Keratinocyte (primary cell): ENCODE measurements at regions not wholly inside any gene's neighbourhood (a gene's known extent, or its start where the extent isn't known, plus 50 kb on each side); places are given as distances from the start of the nearest gene placed in this dataset.

Source experiments
- DNase-seq: peaks from one replicate; pipeline ENCODE4 v3.0.0-alpha.2; 2011; ENCODE audit warnings: low read depth, missing footprints, low spot score
- FAIRE-seq: peaks from 2 replicates; lab custom pipeline; 2011; peaks lifted over from hg19 to GRCh38; lab: Jason Lieb, UNC
- H2AFZ ChIP-seq: 2 replicates; pipeline ENCODE4 v1.6.0; 2012; ENCODE audit warnings: low read length, control low read depth, inconsistent platforms; ENCODE audit not compliant: control insufficient read depth
- H3K27ac ChIP-seq: 2 replicates; pipeline ENCODE4 v1.5.1; 2011; ENCODE audit warnings: low read length; ENCODE audit not compliant: control insufficient read depth, insufficient read depth
- H3K27me3 ChIP-seq: 3 replicates; pipeline ENCODE4 v1.6.0; 2011; ENCODE audit warnings: low read length; ENCODE audit not compliant: control insufficient read depth, insufficient read depth; ENCODE audit errors: extremely low read depth
- H3K36me3 ChIP-seq, 2 experiments: 2 replicates in 1 of 2; 3 replicates in 1 of 2; pipeline ENCODE4 v1.5.1; 2011; ENCODE audit warnings: low read length in 2 of 2, mild to moderate bottlenecking in 1 of 2; ENCODE audit not compliant: control insufficient read depth in 2 of 2, insufficient read depth in 2 of 2; ENCODE audit errors: extremely low read depth in 1 of 2
- H3K4me1 ChIP-seq: 3 replicates; pipeline ENCODE4 v1.5.1; 2011; ENCODE audit warnings: low read length; ENCODE audit not compliant: control insufficient read depth, insufficient read depth; ENCODE audit errors: extremely low read depth
- H3K4me2 ChIP-seq: 3 replicates; pipeline ENCODE4 v1.6.0; 2011; ENCODE audit warnings: low read depth, low read length; ENCODE audit not compliant: control insufficient read depth, insufficient read depth; ENCODE audit errors: extremely low read depth
- H3K4me3 ChIP-seq, 3 experiments: fragments of 200-600 bp in 1 of 3; sonication (generic) in 1 of 3; 2 replicates in 2 of 3; 3 replicates in 1 of 3; pipeline ENCODE4 v1.5.1; 2011 to 2016; ENCODE audit warnings: low read length in 3 of 3, mild to moderate bottlenecking in 3 of 3, control low read depth in 2 of 3, inconsistent platforms in 1 of 3, low read depth in 1 of 3, mixed read lengths in 1 of 3, mixed run types in 1 of 3, moderate library complexity in 1 of 3; ENCODE audit not compliant: control insufficient read depth in 2 of 3, insufficient read depth in 2 of 3; ENCODE audit errors: extremely low read depth in 1 of 3
- H3K79me2 ChIP-seq: 2 replicates; pipeline ENCODE4 v1.6.0; 2012; ENCODE audit warnings: low read length; ENCODE audit not compliant: control insufficient read depth, insufficient read depth
- H3K9ac ChIP-seq: 3 replicates; pipeline ENCODE4 v1.6.0; 2011; ENCODE audit warnings: low read length; ENCODE audit not compliant: control insufficient read depth, insufficient read depth; ENCODE audit errors: extremely low read depth
- H3K9me1 ChIP-seq: 3 replicates; pipeline ENCODE4 v1.6.0; 2011; ENCODE audit warnings: low read length; ENCODE audit not compliant: control insufficient read depth, insufficient read depth; ENCODE audit errors: extremely low read depth
- H3K9me3 ChIP-seq: 2 replicates; pipeline ENCODE4 v1.5.1; 2012; ENCODE audit warnings: low read depth, low read length; ENCODE audit not compliant: control insufficient read depth
- H4K20me1 ChIP-seq: 3 replicates; pipeline ENCODE4 v1.6.0; 2011; ENCODE audit warnings: low read length; ENCODE audit not compliant: control insufficient read depth, insufficient read depth; ENCODE audit errors: extremely low read depth
- EZH2 ChIP-seq: IDR thresholded peaks from one replicate; pipeline ENCODE4 v1.6.1; 2012; ENCODE audit warnings: inconsistent platforms, mild to moderate bottlenecking, low read length, moderate library complexity
- dilution Hi-C: fragments of 300-500 bp; cut with MboI; formaldehyde crosslinking; loops from one replicate; pipeline ENCODE4 v1.7.0; 2020; ENCODE audit warnings: low sequenced_read_pairs; ENCODE audit not compliant: extremely low pct_ligation_motif_present
- TF ChIP-seq, protein P1 (sequence below), 3 experiments: IDR thresholded peaks in 1 of 3; conservative IDR thresholded peaks in 1 of 3; optimal IDR thresholded peaks in 1 of 3; 2 replicates in 2 of 3; 3 replicates in 1 of 3; pipeline versions ENCODE3 to v1.5.1; 2011; ENCODE audit warnings: low read length in 3 of 3, mild to moderate bottlenecking in 3 of 3, moderate library complexity in 2 of 3, control low read depth in 1 of 3, inconsistent platforms in 1 of 3; ENCODE audit not compliant: insufficient read depth in 2 of 3; ENCODE audit errors: extremely low read depth in 1 of 3

DNA sequence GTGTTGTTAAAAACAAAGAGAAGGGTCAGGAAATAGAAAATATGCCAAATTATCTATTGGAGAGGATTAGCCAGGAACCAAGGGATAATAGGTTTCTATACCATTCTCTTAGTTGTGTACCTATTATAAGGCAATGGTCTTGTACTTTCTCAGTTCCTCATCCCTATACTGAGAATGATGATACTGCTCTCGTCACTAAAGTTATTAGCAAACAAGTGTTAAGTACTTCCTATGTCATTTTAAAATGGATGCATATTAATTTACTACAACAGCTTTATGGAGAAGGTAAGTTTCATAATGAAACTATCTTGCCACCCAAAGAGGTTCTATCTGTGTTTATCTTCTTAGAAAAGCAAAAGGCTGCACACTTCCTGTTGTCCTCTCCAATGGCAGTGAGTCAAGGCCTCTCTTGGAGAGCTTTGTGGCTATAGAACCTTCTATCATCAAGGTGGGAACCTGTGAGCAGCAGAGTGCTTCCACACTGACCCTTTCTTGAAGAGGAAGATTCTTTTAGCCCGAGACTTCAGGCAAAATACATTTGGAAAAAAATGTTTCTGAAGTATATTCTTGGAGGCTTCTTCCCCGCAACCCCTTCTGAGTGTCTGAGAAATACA, 460.7 kb upstream of the FANCL start:
- DNase-seq: no peak
- FAIRE-seq: no peak
- Histone ChIP-seq H3K4me2 (no peak overlapping the region), H3K27ac (no peak overlapping the region), H3K36me3 (no peaks in the 10 kb centered on the region), H2AFZ (peak overlapping the region; percentile 69), H3K79me2 (no peaks in the 10 kb centered on the region), H3K27me3 (no peaks in the 10 kb centered on the region), H3K4me3 (no peak overlapping the region), H3K9me1 (no peaks in the 10 kb centered on the region), H4K20me1 (no peaks in the 10 kb centered on the region), H3K9ac (no peak overlapping the region), H3K4me1 (peaks cover 6% of the 10 kb centered on the region), H3K9me3 (no peaks in the 10 kb centered on the region)
- TF ChIP-seq, protein P1, sequence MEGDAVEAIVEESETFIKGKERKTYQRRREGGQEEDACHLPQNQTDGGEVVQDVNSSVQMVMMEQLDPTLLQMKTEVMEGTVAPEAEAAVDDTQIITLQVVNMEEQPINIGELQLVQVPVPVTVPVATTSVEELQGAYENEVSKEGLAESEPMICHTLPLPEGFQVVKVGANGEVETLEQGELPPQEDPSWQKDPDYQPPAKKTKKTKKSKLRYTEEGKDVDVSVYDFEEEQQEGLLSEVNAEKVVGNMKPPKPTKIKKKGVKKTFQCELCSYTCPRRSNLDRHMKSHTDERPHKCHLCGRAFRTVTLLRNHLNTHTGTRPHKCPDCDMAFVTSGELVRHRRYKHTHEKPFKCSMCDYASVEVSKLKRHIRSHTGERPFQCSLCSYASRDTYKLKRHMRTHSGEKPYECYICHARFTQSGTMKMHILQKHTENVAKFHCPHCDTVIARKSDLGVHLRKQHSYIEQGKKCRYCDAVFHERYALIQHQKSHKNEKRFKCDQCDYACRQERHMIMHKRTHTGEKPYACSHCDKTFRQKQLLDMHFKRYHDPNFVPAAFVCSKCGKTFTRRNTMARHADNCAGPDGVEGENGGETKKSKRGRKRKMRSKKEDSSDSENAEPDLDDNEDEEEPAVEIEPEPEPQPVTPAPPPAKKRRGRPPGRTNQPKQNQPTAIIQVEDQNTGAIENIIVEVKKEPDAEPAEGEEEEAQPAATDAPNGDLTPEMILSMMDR (optimal IDR thresholded peaks at IDR 0.05 in 1 of 3, IDR thresholded peaks at IDR 0.05 in 1 of 3, conservative IDR thresholded peaks at IDR 0.05 in 1 of 3; ENCODE audit: extremely low read depth in 1 of 3, insufficient read depth in 2 of 3, low read length in 3 of 3): no peak
- TF ChIP-seq EZH2: no peak
- dilution Hi-C loops: no loop called here

DNA sequence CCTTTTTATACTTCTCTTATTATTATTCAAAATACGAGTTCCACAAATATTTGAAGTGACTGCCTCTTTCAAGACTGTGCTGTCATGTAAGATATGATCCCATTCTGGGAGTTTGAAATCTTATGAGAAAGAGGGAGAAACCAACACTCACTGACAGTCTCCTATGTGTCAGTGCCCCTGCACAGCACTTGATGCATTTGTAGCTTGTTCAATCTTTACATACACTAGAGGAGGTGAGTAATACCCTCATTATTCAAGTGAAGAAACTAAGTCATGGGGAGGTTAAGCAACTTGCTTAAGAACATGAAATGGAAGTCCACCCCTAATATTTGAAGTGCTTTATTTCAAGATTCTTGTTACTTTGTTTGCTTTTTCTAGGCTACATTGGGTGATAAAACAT, 459.5 kb upstream of the FANCL start:
- no peak overlapping the region for H3K4me3 ChIP-seq
- H3K27me3 ChIP-seq: peaks cover 3% of the 10 kb centered on the region
- no peak for TF ChIP-seq EZH2
- TF ChIP-seq, protein P1 (optimal IDR thresholded peaks at IDR 0.05 in 1 of 3, IDR thresholded peaks at IDR 0.05 in 1 of 3, conservative IDR thresholded peaks at IDR 0.05 in 1 of 3; ENCODE audit: extremely low read depth in 1 of 3, insufficient read depth in 2 of 3, low read length in 3 of 3): no peak
- no peak overlapping the region for H3K9ac ChIP-seq
- no peak overlapping the region for H3K27ac ChIP-seq
- H3K9me3 ChIP-seq: no peaks in the 10 kb centered on the region
- H4K20me1 ChIP-seq: no peaks in the 10 kb centered on the region
- H3K9me1 ChIP-seq: no peaks in the 10 kb centered on the region
- dilution Hi-C loops: no loop called here
- no peak for FAIRE-seq
- H3K4me1 ChIP-seq: peaks cover 6% of the 10 kb centered on the region
- no peaks in the 10 kb centered on the region for H3K36me3 ChIP-seq
- H3K4me2 ChIP-seq: no peak overlapping the region
- H2AFZ ChIP-seq: no peak overlapping the region
- DNase-seq: no peak
- no peaks in the 10 kb centered on the region for H3K79me2 ChIP-seq
